Ureter (tissue), 1 donor: ENCODE measurements at regions not wholly inside any gene's neighbourhood (a gene's known extent, or its start where the extent isn't known, plus 50 kb on each side); places are given as distances from the start of the nearest gene placed in this dataset.

Experiments used
- DNase-seq: peaks from one replicate; pipeline ENCODE4 v3.0.0-alpha.2; 2020; ENCODE audit warnings: low spot score
- donor health status: DM: yes; HTN: yes; CAD: no.

- DNase-seq: no peak
These were observed 462.8 kb downstream of the PCDH18 start for GRCh38 chr4:137069473-137069872.

- DNase-seq: no peak
These were observed 464.6 kb downstream of the PCDH18 start for GRCh38 chr4:137067735-137068134.

- DNase-seq: no peak
These were observed 467.0 kb downstream of the PCDH18 start for GRCh38 chr4:137065311-137065710.

- no peak for DNase-seq
These were observed 468.3 kb downstream of the PCDH18 start for GRCh38 chr4:137063961-137064360.

- no peak for DNase-seq
These were observed 489.1 kb downstream of the PCDH18 start for GRCh38 chr4:137043184-137043583.

- no peak for DNase-seq
These were observed 492.9 kb downstream of the PCDH18 start for GRCh38 chr4:137039370-137039769.

GRCh38 chr4:137032222-137032621 is 500.1 kb downstream of the PCDH18 start:
- no peak for DNase-seq

GRCh38 chr4:137029026-137029425 is 503.3 kb downstream of the PCDH18 start:
- no peak for DNase-seq

- DNase-seq: no peak
These were observed 506.7 kb downstream of the PCDH18 start for GRCh38 chr4:137025484-137026059.

GRCh38 chr4:137015426-137016409 is 516.6 kb downstream of the PCDH18 start:
- DNase-seq: no peak

GRCh38 chr4:137000432-137000831 is 531.9 kb downstream of the PCDH18 start:
- DNase-seq: no peak

GRCh38 chr4:136992032-136992431 is 540.3 kb downstream of the PCDH18 start:
- DNase-seq: no peak

GRCh38 chr4:136985683-136986082 is 546.6 kb downstream of the PCDH18 start:
- no peak for DNase-seq

- DNase-seq: no peak
These were observed 565.2 kb downstream of the PCDH18 start for GRCh38 chr4:136967069-136967468.

- DNase-seq: no peak
These were observed 566.8 kb downstream of the PCDH18 start for GRCh38 chr4:136965478-136965877.

- no peak for DNase-seq
These were observed 569.4 kb downstream of the PCDH18 start for GRCh38 chr4:136962868-136963267.

- DNase-seq: no peak
These were observed 585.9 kb downstream of the PCDH18 start for GRCh38 chr4:136946307-136946907.

GRCh38 chr4:136939781-136940180 is 592.5 kb downstream of the PCDH18 start:
- DNase-seq: no peak

- DNase-seq: no peak
These were observed 596.4 kb downstream of the PCDH18 start for GRCh38 chr4:136935871-136936270.

- DNase-seq: no peak
These were observed 597.0 kb downstream of the PCDH18 start for GRCh38 chr4:136935305-136935704.

- no peak for DNase-seq
These were observed 597.7 kb downstream of the PCDH18 start for GRCh38 chr4:136934601-136935000.

- DNase-seq: no peak
These were observed 600.5 kb downstream of the PCDH18 start for GRCh38 chr4:136931781-136932180.

- no peak for DNase-seq
These were observed 603.3 kb downstream of the PCDH18 start for GRCh38 chr4:136928957-136929411.
